HG02588 (cell line): ENCODE measurements at regions not wholly inside any gene's neighbourhood (a gene's known extent, or its start where the extent isn't known, plus 50 kb on each side); places are given as distances from the start of the nearest gene placed in this dataset.
"Not testable (repeated sequence)": the region's sequence is repeated elsewhere in the genome, so short reads cannot be mapped to it uniquely, and the experiment has no call there.

Experiments
- ATAC-seq: cut with Tn5 transposase; IDR thresholded peaks from one replicate; pipeline ENCODE4 v1.9.1; 2021; ENCODE audit warnings: mild to moderate bottlenecking, moderate library complexity; ENCODE audit not compliant: unreplicated experiment

GRCh38 chr21:13935396-13936032 lies 275.2 kb downstream of the LIPI start:
- not testable (repeated sequence) for ATAC-seq

GRCh38 chr21:13934887-13935342 lies 275.8 kb downstream of the LIPI start:
- not testable (repeated sequence) for ATAC-seq

- ATAC-seq = not testable (repeated sequence)
Measured at GRCh38 chr21:13923175-13923574, 287.6 kb downstream of the LIPI start.

- ATAC-seq = not testable (repeated sequence)
Measured at GRCh38 chr21:13921455-13921854, 289.3 kb downstream of the LIPI start.

GRCh38 chr21:13907385-13907784 lies 297.8 kb downstream of the POTED start:
- ATAC-seq = not testable (repeated sequence)

- not testable (repeated sequence) for ATAC-seq
Measured at GRCh38 chr21:13896596-13897247, 287.1 kb downstream of the POTED start.

- ATAC-seq = not testable (repeated sequence)
Measured at GRCh38 chr21:13893617-13894016, 284.0 kb downstream of the POTED start.

- ATAC-seq = not testable (repeated sequence)
Measured at GRCh38 chr21:13893025-13893424, 283.4 kb downstream of the POTED start.

GRCh38 chr21:13892146-13892751 lies 282.7 kb downstream of the POTED start:
- ATAC-seq = not testable (repeated sequence)

- not testable (repeated sequence) for ATAC-seq
Measured at GRCh38 chr21:13889176-13889575, 279.6 kb downstream of the POTED start.

GRCh38 chr21:13883641-13884395 lies 274.2 kb downstream of the POTED start:
- not testable (repeated sequence) for ATAC-seq

GRCh38 chr21:13877503-13877902 lies 267.9 kb downstream of the POTED start:
- not testable (repeated sequence) for ATAC-seq

- not testable (repeated sequence) for ATAC-seq
Measured at GRCh38 chr21:13876999-13877398, 267.4 kb downstream of the POTED start.

- ATAC-seq = not testable (repeated sequence)
Measured at GRCh38 chr21:13874001-13874400, 264.4 kb downstream of the POTED start.

- ATAC-seq = no peak
Measured at GRCh38 chr21:13854638-13855037, 245.1 kb downstream of the POTED start.

GRCh38 chr21:13850808-13851207 lies 241.2 kb downstream of the POTED start:
- not testable (repeated sequence) for ATAC-seq

- ATAC-seq = not testable (repeated sequence)
Measured at GRCh38 chr21:13849489-13849888, 239.9 kb downstream of the POTED start.

- not testable (repeated sequence) for ATAC-seq
Measured at GRCh38 chr21:13846718-13847117, 237.1 kb downstream of the POTED start.

- ATAC-seq = not testable (repeated sequence)
Measured at GRCh38 chr21:13844574-13844973, 235.0 kb downstream of the POTED start.

- ATAC-seq = not testable (repeated sequence)
Measured at GRCh38 chr21:13843081-13843480, 233.5 kb downstream of the POTED start.

GRCh38 chr21:13827666-13828065 lies 218.1 kb downstream of the POTED start:
- ATAC-seq = not testable (repeated sequence)
